ENCODE measurements at regions not wholly inside any gene's neighbourhood (a gene's known extent, or its start where the extent isn't known, plus 50 kb on each side); places are given as distances from the start of the nearest gene placed in this dataset.

DNA sequence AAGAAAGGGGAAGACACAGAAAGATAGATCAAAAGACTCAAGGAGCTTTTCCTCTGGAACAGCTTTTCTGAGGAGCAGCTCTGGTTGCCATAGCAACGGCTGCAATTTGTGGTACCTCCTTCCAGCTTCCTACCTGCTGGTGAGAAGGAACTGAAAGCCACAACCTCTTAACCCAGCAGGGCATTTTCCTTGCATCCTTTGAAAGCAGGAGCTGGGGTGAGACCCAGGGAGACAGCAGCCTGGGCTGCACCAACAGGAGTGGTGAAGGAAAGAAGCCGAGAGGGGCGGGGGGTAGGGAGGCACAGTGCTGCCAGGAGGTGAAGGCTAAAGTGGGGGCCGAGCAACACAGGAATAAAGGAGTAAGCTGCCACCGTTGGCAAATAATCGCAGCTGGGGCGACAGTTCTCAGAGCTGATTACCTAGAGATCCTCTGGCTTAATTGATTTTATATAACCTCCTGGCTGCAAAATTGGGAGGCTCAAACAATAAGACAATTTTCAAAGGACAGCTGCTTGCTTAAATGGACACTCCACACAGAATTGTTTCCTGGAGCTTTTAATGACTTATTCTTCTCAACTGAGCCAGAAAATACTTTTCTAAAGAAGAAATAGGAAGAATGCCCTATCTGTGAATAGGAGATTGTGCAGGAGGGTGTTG lies 129.4 kb downstream of the RPAP3 start:
- peaks cover 14% of the 10 kb centered on the region for H3K4me1 Mint-ChIP-seq
- ATAC-seq (replicated peaks), result no peak
- peak overlapping the region; percentile 69 for H3K27ac Mint-ChIP-seq

DNA sequence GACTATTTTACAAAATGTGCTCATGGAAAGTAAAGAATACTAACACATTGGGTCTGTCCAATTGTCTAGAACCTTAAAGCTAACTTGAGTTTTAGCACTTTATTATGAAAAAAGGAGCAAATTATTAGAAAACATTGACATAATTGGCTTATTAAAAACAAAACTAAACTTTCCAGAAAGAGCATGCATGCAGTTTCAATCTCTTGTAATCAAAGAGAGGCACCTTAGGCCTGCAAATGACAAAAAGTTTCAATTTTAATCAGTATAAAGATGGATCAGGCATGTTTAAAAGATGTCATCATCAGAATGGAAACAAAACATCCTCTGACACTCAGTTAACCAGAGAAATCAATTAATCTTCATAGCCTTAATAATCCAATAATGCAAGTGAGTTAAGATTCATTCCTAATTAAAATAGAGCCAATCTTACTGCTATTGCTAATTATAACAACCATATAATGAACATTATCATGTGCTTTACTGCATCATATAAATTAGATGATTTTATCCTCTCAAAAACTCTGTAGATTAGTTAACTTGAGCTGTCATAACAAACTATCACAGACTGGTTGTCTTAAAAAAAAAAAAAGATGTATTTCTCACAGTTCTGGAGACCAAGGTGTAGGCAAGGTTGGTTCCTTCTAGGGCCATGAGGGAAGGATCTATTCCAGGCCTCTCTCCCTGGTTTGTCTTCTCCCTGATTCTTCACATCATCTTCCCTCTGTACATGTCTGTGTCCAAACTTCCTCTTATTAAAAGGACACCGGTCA lies 131.4 kb downstream of the RPAP3 start:
- Mint-ChIP-seq H3K27ac (peak overlapping the region; percentile 69), H3K36me3 (ENCODE audit: low read depth) (no peaks in the 10 kb centered on the region), H3K4me3 (peak overlapping the region; percentile 0), H3K27me3 (peaks cover 5% of the 10 kb centered on the region), H3K9me3 (no peaks in the 10 kb centered on the region), H3K4me1 (peaks cover 14% of the 10 kb centered on the region)
- ATAC-seq (replicated peaks), result peak; percentile 96

More for the DNA sequence above, 129.4 kb downstream of the RPAP3 start:
- Mint-ChIP-seq H3K4me3 (no peak overlapping the region), H3K36me3 (ENCODE audit: low read depth) (no peaks in the 10 kb centered on the region), H3K27me3 (peaks cover 5% of the 10 kb centered on the region), H3K9me3 (no peaks in the 10 kb centered on the region)

DNA sequence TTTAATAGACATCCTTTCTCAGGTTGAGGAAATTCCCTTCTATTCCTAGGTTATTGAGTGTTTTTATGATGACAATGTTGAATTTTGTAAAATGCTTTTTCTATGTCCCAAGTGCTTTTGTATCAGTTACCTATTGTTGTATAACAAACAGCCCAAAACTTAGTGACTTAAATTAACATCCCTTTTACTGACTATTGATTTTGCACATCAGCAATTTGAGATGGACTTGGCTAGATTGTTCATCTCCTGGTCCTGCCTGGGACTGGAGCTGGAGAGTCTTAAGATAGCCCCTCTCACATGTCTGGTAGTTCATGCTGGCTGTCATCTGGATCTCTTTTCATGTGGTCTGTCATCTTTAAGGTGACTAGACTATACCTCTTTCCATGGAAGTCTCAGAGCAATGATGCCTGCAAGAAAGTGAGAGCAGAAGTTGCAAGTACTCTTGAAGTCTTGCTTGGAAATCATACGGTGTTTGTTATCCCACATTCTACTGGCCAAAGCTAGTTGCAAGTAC lies 132.6 kb downstream of the RPAP3 start:
- Mint-ChIP-seq H3K9me3 (no peaks in the 10 kb centered on the region), H3K27me3 (peaks cover 5% of the 10 kb centered on the region), H3K4me3 (no peak overlapping the region), H3K27ac (peak overlapping the region; percentile 69), H3K36me3 (ENCODE audit: low read depth) (no peaks in the 10 kb centered on the region), H3K4me1 (peaks cover 14% of the 10 kb centered on the region)
- no peak for ATAC-seq (replicated peaks)

DNA sequence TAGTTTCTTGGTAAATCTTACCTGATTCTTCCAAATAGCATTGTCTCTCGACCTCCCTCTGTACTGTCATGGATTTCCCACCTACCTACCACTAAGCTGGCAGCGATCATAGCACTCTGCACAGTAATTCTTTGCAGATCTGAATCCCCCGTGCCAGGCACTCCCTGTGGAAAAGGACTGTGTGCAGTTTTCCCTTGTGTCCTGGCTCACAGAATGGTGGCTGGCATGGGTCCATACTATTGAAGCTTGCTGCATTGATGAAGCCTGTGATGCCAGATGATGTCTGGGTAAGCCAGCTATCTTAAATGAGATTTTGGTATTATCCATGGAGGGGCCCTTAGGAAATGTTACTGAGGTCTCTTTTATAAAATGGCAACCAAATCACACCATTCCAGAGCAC lies 135.7 kb downstream of the RPAP3 start:
- no peak overlapping the region for H3K27ac Mint-ChIP-seq
- H3K4me1 Mint-ChIP-seq, result peaks cover 7% of the 10 kb centered on the region
- H3K27me3 Mint-ChIP-seq, result no peaks in the 10 kb centered on the region
- H3K4me3 Mint-ChIP-seq, result no peak overlapping the region
- no peak for ATAC-seq (replicated peaks)
- no peaks in the 10 kb centered on the region for H3K36me3 Mint-ChIP-seq (ENCODE audit: low read depth)
- no peaks in the 10 kb centered on the region for H3K9me3 Mint-ChIP-seq

DNA sequence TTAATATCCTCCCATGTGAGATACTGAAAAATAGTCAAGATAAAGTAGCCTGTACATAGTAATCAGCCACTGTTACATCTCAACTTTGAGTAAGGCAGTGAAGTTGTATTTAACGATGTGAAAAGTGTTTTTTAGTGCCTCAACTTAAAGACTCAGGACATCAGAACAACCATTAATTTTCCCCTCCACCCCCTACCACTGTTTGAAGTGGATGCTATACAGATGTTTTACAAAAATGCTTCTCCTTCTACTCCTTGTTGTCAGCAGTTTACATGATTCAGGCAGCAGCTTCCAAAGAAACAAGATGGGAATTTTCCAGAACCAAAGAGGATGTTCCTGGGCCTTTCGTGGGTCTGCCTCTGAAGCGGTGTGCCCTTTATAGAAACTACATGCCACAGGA lies 143.6 kb downstream of the RPAP3 start:
- Mint-ChIP-seq H3K9me3 (no peaks in the 10 kb centered on the region), H3K4me3 (no peak overlapping the region), H3K36me3 (ENCODE audit: low read depth) (no peaks in the 10 kb centered on the region), H3K4me1 (peaks cover 5% of the 10 kb centered on the region), H3K27me3 (peaks cover 2% of the 10 kb centered on the region), H3K27ac (peak overlapping the region; percentile 29)
- no peak for ATAC-seq (replicated peaks)

DNA sequence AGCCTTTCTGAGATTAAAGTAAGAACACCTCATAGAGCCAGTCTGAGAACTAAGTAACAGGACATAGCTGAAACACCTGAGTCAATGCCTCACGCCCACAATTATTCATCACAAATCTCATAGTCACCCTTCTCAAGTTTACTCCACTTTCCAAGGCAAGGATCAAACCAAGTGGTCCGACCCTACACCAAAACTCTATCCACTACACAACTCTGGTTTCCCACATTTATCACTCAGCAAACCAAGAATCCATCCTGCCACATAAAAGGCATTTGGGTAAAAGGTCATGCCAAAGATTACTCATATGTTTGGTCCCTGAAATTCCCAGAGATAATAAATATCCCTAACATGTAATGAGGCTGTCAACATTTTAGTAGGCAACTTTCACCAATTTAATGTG lies 144.1 kb downstream of the RPAP3 start:
- Mint-ChIP-seq H3K4me3 (no peak overlapping the region), H3K4me1 (peaks cover 5% of the 10 kb centered on the region), H3K36me3 (ENCODE audit: low read depth) (no peaks in the 10 kb centered on the region), H3K27ac (peak overlapping the region; percentile 29), H3K9me3 (no peaks in the 10 kb centered on the region), H3K27me3 (peaks cover 4% of the 10 kb centered on the region)
- ATAC-seq (replicated peaks), result peak; percentile 97

DNA sequence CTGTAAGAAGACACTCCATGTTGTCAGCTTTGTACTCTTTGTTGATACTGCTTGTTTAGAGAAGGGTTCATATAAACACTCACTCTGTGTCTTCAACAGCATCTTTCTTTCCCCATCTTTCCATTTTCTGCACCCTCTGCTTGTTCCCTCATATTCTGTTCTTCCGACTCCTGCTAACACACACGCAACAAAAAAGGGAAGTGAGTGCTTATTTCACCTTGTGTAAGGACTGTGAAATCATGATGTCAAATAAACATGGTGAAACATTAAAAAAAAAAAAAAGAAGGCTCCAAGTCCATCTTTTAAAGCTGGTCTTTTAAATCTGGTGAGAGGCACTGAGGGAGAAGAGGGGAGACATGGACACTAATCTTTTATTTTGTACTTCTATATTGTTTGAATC lies 145.4 kb downstream of the RPAP3 start:
- Mint-ChIP-seq H3K9me3 (peaks cover 4% of the 10 kb centered on the region), H3K4me1 (peaks cover 5% of the 10 kb centered on the region), H3K27me3 (peaks cover 7% of the 10 kb centered on the region), H3K36me3 (ENCODE audit: low read depth) (no peaks in the 10 kb centered on the region), H3K27ac (no peak overlapping the region), H3K4me3 (no peak overlapping the region)
- no peak for ATAC-seq (replicated peaks)

DNA sequence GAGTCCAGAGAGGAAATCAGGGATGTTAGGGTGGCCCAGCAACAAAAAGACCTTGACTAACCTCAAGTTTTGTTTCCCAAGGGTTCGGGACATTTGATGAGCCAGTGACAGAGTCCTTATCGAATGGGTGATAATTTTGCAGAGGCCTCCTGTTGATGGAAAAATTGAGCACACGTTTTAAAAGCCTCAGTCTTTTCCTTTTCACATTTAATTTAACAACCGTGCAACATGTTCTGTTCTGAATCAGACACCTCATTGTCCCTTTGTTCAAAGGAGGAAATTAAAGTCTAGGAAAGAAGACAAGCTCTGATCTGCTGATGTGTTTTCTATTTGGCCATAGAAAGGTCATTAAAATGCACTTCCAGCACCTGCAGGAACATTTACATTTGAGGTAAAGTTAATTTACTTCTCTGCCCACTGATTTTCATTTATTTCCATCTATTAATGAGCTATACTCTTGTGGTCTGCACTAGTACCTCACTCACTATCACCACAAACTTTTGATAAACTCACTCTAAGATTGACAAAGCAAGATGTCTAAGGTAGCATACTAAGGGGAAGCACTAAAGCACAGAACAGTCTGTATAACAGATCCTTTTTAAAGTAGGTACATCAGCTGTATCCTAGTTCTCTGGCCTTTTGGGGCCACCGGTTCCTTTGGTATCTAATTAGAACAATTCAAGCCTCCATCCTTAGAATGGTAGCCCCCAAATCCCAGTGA lies 147.0 kb downstream of the RPAP3 start:
- peaks cover 9% of the 10 kb centered on the region for H3K4me1 Mint-ChIP-seq
- peaks cover 7% of the 10 kb centered on the region for H3K27me3 Mint-ChIP-seq
- H3K9me3 Mint-ChIP-seq, result peaks cover 4% of the 10 kb centered on the region
- ATAC-seq (replicated peaks), result no peak
- H3K27ac Mint-ChIP-seq, result no peak overlapping the region
- H3K4me3 Mint-ChIP-seq, result no peak overlapping the region
- no peaks in the 10 kb centered on the region for H3K36me3 Mint-ChIP-seq (ENCODE audit: low read depth)

DNA sequence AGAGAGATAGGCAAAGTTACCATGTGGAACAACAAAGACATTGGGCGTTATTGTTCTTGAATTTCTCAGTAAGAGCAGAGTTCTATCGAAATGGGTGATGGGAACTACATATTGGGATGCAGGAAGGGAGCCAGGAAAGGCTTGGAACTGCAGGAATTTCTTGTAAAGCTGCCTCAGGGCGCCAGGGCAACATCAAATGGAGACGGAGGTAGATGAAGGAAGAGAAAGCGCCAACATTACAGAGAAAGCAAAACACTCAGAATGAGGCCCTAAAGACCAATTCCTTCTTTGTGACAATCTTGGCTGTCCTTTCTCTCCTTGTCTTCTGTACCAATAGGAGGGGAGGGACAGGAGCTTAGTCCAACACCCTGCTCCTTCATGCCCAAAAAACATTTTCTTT lies 148.4 kb downstream of the RPAP3 start:
- Mint-ChIP-seq H3K4me1 (peaks cover 9% of the 10 kb centered on the region), H3K27me3 (peaks cover 7% of the 10 kb centered on the region), H3K9me3 (peaks cover 10% of the 10 kb centered on the region), H3K36me3 (ENCODE audit: low read depth) (no peaks in the 10 kb centered on the region), H3K4me3 (no peak overlapping the region), H3K27ac (no peak overlapping the region)
- ATAC-seq (replicated peaks), result no peak

DNA sequence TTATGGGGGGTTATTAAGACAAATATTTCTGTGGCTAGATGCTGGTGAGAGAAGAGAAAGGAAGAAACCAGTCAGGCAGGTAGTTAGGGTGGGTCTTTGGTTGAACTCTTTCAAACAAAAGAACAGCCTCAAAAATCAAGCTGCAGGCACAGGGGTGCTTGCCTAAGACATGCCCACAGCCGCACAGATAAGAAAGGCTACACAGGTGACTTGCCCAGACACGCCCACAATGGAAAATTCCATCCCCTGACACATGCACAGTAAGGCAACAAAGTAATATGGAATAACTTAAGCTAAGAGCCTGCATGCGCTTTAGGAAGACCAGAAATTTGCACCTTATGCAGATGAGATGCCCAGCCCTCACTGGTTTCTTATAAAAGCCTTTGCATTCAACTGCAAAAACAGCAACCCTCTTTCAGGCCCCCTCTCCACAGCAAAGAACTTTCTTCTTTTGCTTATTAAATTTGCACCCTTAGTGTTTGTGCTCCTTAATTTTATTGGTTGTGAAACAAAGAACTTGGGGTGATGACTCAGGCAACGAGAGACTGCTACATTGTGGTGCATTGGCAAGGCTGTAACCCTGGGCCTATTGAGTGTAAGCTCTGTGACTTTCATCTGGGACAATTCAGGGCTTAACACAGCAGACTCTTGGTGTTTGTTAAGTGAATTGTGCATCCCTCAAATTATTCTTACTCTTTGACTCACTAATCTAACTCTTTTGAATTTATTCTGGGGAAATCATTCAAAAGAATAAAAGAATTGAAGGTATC lies 149.4 kb downstream of the RPAP3 start:
- H3K36me3 Mint-ChIP-seq (ENCODE audit: low read depth), result no peaks in the 10 kb centered on the region
- no peak overlapping the region for H3K27ac Mint-ChIP-seq
- peaks cover 10% of the 10 kb centered on the region for H3K9me3 Mint-ChIP-seq
- peaks cover 4% of the 10 kb centered on the region for H3K4me1 Mint-ChIP-seq
- peaks cover 7% of the 10 kb centered on the region for H3K27me3 Mint-ChIP-seq
- H3K4me3 Mint-ChIP-seq, result no peak overlapping the region
- ATAC-seq (replicated peaks), result peak; percentile 28

DNA sequence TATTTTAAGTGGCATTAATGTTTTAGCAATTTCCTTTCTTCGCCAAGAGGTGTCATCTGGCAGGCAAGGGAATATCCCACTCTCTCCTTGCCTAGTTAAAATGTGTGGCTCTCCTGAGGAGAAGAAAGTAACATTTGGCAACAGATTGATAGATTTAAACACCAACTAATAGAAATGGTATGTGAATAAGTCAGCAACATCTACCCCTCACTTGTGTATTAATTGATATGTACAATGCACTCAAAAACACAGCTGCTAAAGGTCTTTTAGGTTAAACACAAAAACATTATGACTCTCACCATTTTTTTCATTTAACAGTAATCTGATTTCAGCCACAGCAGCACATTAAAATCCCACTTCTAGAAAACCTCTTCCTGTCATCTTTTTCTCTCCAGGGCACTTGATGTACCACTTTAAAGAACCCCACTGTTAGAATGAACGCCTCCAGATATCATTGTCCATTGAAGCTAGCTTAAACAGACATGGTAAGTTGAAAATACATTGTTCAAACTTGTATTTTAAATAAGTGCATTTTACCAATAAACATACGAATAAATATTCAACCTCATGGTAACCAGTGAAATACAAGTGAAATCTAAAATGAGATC lies 151.7 kb downstream of the RPAP3 start:
- Mint-ChIP-seq H3K4me3 (no peak overlapping the region), H3K9me3 (peaks cover 14% of the 10 kb centered on the region), H3K36me3 (ENCODE audit: low read depth) (no peaks in the 10 kb centered on the region), H3K27ac (no peak overlapping the region), H3K27me3 (peaks cover 7% of the 10 kb centered on the region), H3K4me1 (peaks cover 4% of the 10 kb centered on the region)
- no peak for ATAC-seq (replicated peaks)

DNA sequence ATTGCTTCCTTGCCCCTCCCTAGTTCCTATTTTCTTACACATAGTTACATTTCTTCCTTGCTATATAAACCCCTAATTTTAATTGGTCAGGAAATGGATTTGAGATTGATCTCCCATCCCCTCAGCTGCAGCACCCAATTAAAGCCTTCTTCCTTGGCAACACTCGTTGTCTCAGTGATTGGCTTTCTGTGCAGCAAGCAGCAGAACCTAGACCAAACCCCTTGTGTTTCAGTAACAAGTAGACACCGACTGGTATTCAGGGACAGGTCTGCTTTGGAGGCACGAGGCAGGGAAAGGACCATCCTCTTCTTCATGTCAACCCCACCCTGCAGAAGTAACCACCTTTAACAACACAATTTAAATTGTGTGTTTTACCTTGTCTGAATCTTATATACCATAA lies 152.6 kb downstream of the RPAP3 start:
- ATAC-seq (replicated peaks), result no peak
- Mint-ChIP-seq H3K9me3 (peaks cover 14% of the 10 kb centered on the region), H3K36me3 (ENCODE audit: low read depth) (no peaks in the 10 kb centered on the region), H3K4me1 (peaks cover 4% of the 10 kb centered on the region), H3K4me3 (no peak overlapping the region), H3K27ac (no peak overlapping the region), H3K27me3 (peaks cover 7% of the 10 kb centered on the region)

DNA sequence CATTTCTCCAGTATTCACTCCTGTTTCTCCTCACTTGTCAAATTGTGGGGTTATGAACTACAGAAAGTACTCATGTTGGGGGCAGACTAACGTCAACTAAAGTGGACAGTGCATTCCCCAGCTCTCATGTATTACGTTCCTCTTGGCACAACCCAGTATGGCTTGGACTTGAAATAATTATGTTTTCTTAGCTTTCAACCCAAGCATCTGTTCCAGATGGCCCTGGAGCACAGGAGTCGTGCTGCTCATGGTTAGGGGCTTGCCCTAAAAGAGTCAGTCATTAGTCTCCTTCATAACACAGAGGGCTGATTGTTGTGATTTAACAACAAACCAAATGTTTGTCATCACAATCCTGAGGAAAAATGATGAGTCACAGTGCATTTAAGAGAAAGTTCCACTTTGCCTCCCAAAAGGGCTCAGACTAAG lies 154.4 kb downstream of the RPAP3 start:
- Mint-ChIP-seq H3K4me3 (no peak overlapping the region), H3K27me3 (peaks cover 4% of the 10 kb centered on the region), H3K9me3 (peaks cover 14% of the 10 kb centered on the region), H3K36me3 (ENCODE audit: low read depth) (no peaks in the 10 kb centered on the region), H3K4me1 (peaks cover 4% of the 10 kb centered on the region), H3K27ac (no peak overlapping the region)
- no peak for ATAC-seq (replicated peaks)

DNA sequence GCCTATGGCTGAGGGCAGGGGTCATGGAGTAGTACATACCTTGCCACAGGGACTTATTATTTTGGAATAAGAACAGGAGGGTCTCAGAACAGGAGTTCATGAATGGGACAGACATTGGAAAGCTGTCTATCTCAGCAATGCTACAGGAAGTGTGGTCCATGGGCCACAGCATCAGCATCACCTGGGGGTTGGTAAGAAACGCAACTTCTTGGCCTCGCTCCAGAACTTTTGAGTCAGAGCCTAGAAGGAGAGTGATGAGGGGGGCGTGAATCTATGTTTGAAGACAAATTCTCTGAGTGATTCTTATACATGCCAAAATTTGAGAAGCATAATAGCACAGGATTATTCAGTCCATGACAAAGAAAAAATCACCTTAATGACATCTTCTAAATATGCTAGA lies 156.6 kb downstream of the RPAP3 start:
- no peak overlapping the region for H3K4me3 Mint-ChIP-seq
- no peak overlapping the region for H3K27ac Mint-ChIP-seq
- peaks cover under 1% of the 10 kb centered on the region for H3K4me1 Mint-ChIP-seq
- no peaks in the 10 kb centered on the region for H3K27me3 Mint-ChIP-seq
- H3K36me3 Mint-ChIP-seq (ENCODE audit: low read depth), result no peaks in the 10 kb centered on the region
- peaks cover 10% of the 10 kb centered on the region for H3K9me3 Mint-ChIP-seq
- ATAC-seq (replicated peaks), result no peak

Data from activated T-helper 17 cell treated with anti-CD3 and anti-CD28 coated beads, Interleukin-2, amount 50 U/mL, for 72 hours (primary cell).